CD4-positive, alpha-beta T cell treated with Interleukin-6 at 100 ng/mL for 8 hours (primary cell): ENCODE measurements at regions not wholly inside any gene's neighbourhood (a gene's known extent, or its start where the extent isn't known, plus 50 kb on each side); places are given as distances from the start of the nearest gene placed in this dataset.
"Not testable (repeated sequence)": the region's sequence is repeated elsewhere in the genome, so short reads cannot be mapped to it uniquely, and the experiment has no call there.

Experiments used
- DNase-seq: peaks from one replicate; pipeline ENCODE4 v3.0.0-alpha.2; 2020; ENCODE audit warnings: mixed read lengths, low spot score

GRCh38 chr17:77796176-77796860 lies 162.2 kb upstream of the TNRC6C start:
- no peak for DNase-seq

GRCh38 chr17:77798031-77798430 lies 160.5 kb upstream of the TNRC6C start:
- no peak for DNase-seq

- DNase-seq, result no peak
These were observed 160.0 kb upstream of the TNRC6C start for GRCh38 chr17:77798481-77798880.

GRCh38 chr17:77800816-77801215 lies 157.7 kb upstream of the TNRC6C start:
- no peak for DNase-seq

- no peak for DNase-seq
These were observed 156.8 kb upstream of the TNRC6C start for GRCh38 chr17:77801545-77802332.

GRCh38 chr17:77802333-77802615 lies 156.2 kb upstream of the TNRC6C start:
- DNase-seq, result no peak

- no peak for DNase-seq
These were observed 155.7 kb upstream of the TNRC6C start for GRCh38 chr17:77802811-77803220.

GRCh38 chr17:77803726-77804125 lies 154.8 kb upstream of the TNRC6C start:
- no peak for DNase-seq

- DNase-seq, result no peak
These were observed 153.6 kb upstream of the TNRC6C start for GRCh38 chr17:77804796-77805426.

GRCh38 chr17:77805970-77806369 lies 152.5 kb upstream of the TNRC6C start:
- DNase-seq, result not testable (repeated sequence)

GRCh38 chr17:77807051-77807745 lies 151.3 kb upstream of the TNRC6C start:
- DNase-seq, result no peak

- no peak for DNase-seq
These were observed 150.6 kb upstream of the TNRC6C start for GRCh38 chr17:77807746-77808441.

- no peak for DNase-seq
These were observed 149.6 kb upstream of the TNRC6C start for GRCh38 chr17:77808686-77809425.

- DNase-seq, result no peak
These were observed 148.7 kb upstream of the TNRC6C start for GRCh38 chr17:77809814-77810213.

GRCh38 chr17:77810536-77810935 lies 148.0 kb upstream of the TNRC6C start:
- no peak for DNase-seq

- DNase-seq, result no peak
These were observed 147.0 kb upstream of the TNRC6C start for GRCh38 chr17:77811521-77811920.

GRCh38 chr17:77814091-77814772 lies 144.3 kb upstream of the TNRC6C start:
- no peak for DNase-seq

GRCh38 chr17:77815127-77815905 lies 143.2 kb upstream of the TNRC6C start:
- DNase-seq, result no peak

- no peak for DNase-seq
These were observed 140.6 kb upstream of the TNRC6C start for GRCh38 chr17:77817953-77818352.

- no peak for DNase-seq
These were observed 139.0 kb upstream of the TNRC6C start for GRCh38 chr17:77819497-77819896.
